CD4-positive, alpha-beta T cell treated with Interleukin-17A for 4 hours (primary cell): ENCODE measurements at regions not wholly inside any gene's neighbourhood (a gene's known extent, or its start where the extent isn't known, plus 50 kb on each side); places are given as distances from the start of the nearest gene placed in this dataset.

Experiments
- DNase-seq: peaks from one replicate; pipeline ENCODE4 v3.0.0-alpha.2; 2020; ENCODE audit warnings: mixed read lengths

- no peak for DNase-seq
Observed at GRCh38 chr11:91800208-91800914, 424.3 kb upstream of the FAT3 start.

GRCh38 chr11:91798240-91798639 is 426.4 kb upstream of the FAT3 start:
- DNase-seq: no peak

- DNase-seq: no peak
Observed at GRCh38 chr11:91796999-91797398, 427.6 kb upstream of the FAT3 start.

- no peak for DNase-seq
Observed at GRCh38 chr11:91795139-91795887, 429.3 kb upstream of the FAT3 start.

- no peak for DNase-seq
Observed at GRCh38 chr11:91794146-91794545, 430.5 kb upstream of the FAT3 start.

GRCh38 chr11:91792779-91793262 is 431.8 kb upstream of the FAT3 start:
- no peak for DNase-seq

- DNase-seq: no peak
Observed at GRCh38 chr11:91791171-91791468, 433.5 kb upstream of the FAT3 start.

GRCh38 chr11:91790346-91791170 is 434.1 kb upstream of the FAT3 start:
- no peak for DNase-seq

- DNase-seq: no peak
Observed at GRCh38 chr11:91788764-91789163, 435.9 kb upstream of the FAT3 start.

- DNase-seq: no peak
Observed at GRCh38 chr11:91786097-91786496, 438.5 kb upstream of the FAT3 start.

- DNase-seq: no peak
Observed at GRCh38 chr11:91783173-91783572, 441.4 kb upstream of the FAT3 start.

GRCh38 chr11:91778758-91779157 is 445.9 kb upstream of the FAT3 start:
- DNase-seq: no peak

- no peak for DNase-seq
Observed at GRCh38 chr11:91776655-91777054, 448.0 kb upstream of the FAT3 start.

GRCh38 chr11:91773090-91773489 is 451.5 kb upstream of the FAT3 start:
- no peak for DNase-seq

GRCh38 chr11:91771961-91772360 is 452.7 kb upstream of the FAT3 start:
- DNase-seq: no peak

- no peak for DNase-seq
Observed at GRCh38 chr11:91768783-91769182, 455.8 kb upstream of the FAT3 start.

GRCh38 chr11:91763331-91763730 is 461.3 kb upstream of the FAT3 start:
- DNase-seq: no peak

- DNase-seq: no peak
Observed at GRCh38 chr11:91761406-91762025, 463.1 kb upstream of the FAT3 start.

GRCh38 chr11:91756829-91757480 is 467.7 kb upstream of the FAT3 start:
- no peak for DNase-seq

- DNase-seq: no peak
Observed at GRCh38 chr11:91755951-91756707, 468.5 kb upstream of the FAT3 start.

- DNase-seq: no peak
Observed at GRCh38 chr11:91755526-91755925, 469.1 kb upstream of the FAT3 start.

GRCh38 chr11:91749251-91749650 is 475.4 kb upstream of the FAT3 start:
- no peak for DNase-seq
